ENCODE measurements at regions not wholly inside any gene's neighbourhood (a gene's known extent, or its start where the extent isn't known, plus 50 kb on each side); places are given as distances from the start of the nearest gene placed in this dataset.
A peak's percentile ranks its signal among the peaks of the same experiment; 100 is the strongest.

DNA sequence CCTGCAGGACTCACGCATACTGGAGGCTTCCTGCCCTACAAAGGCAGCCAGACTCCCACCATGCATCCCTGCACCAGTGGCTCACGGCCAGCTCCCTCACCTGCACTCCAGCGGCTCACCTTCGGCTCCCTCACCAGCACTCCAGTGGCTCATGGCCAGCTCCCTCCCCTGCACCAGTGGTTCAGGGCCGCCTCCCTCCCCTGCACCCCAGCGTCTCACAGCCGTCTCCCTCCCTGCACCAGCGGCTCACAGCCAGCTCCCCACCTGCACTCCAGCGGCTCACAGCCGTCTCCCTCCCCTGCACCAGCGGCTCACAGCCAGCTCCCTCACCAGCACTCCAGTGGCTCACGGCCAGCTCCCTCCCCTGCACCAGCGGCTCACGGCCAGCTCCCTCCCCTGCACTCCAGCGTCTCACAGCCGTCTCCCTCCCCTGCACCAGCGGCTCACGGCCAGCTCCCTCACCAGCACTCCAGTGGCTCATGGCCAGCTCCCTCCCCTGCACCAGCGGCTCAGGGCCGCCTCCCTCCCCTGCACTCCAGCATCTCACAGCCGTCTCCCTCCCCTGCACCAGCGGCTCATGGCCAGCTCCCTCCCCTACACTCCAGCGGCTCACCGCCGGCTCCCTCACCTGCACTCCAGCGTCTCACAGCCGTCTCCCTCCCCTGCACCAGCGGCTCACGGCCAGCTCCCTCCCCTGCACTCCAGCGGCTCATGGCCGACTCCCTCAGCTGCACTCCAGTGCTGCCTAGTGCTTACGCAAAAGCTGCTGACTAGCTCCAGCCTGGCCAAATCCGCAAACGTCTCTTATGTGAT, 324.5 kb downstream of the NPHP4 start:
- peaks cover 15% of the 10 kb centered on the region for H3K36me3 Mint-ChIP-seq (ENCODE audit: insufficient read depth)
- no peaks in the 10 kb centered on the region for H3K27me3 Mint-ChIP-seq
- ATAC-seq (replicated peaks; ENCODE audit: extremely low read depth, poor library complexity, severe bottlenecking) (peak; percentile 40), DNase-seq (ENCODE audit: low spot score in 2 of 2) (peak in 1 of 2 donors; percentile 21)
- H3K9me3 Mint-ChIP-seq, result no peaks in the 10 kb centered on the region
- peak overlapping the region; percentile 78 for H3K27ac Mint-ChIP-seq (ENCODE audit: low read depth)
- peak overlapping the region; percentile 79 for H3K4me3 Mint-ChIP-seq
- H3K4me1 Mint-ChIP-seq, result peaks cover 47% of the 10 kb centered on the region

DNA sequence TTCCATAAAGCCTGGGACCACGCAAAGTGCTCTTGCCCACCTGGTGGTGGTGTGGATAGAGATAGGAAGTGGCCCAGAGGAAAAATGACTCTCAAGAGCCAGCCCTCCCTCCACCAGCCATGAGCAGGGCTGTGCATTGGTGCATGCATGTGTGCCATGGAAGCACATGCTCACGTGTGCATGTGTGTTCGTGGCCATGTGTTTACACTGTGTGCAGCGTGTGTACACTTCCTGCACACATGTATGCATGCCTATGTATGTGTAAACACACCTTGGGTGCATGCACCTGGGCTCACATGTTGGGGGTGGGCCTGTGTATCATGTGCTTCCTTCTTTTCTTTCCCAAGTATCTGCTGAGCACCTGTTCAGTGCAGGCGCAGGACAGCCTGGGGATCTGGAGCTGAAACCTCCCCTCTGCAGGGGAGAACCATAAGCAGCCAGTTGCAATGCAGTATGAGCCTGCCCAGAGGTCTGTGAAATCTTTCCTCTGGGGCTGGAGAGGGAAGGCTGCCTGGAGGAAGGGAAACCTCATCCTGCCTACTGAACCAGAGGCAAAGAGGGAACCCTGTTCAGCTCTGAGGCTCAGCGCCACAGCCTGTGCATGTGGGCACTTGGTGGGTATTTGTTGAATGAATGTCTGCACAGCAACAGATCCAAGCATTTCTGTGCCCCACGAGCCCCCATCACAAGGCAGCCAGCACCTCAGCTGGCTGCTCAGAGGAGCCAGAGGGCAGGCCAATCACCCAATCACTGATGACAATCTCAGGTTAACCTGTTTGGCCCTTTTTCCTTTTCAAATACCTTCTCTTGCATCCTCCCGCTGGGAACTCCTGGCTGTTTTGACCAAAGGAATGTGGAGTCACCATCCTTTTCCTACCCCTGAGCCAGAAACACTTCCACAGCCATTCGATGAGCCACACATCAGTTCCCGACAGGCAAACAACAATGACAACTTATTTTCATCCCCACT, 327.0 kb downstream of the NPHP4 start:
- Mint-ChIP-seq H3K27me3 (peaks cover 10% of the 10 kb centered on the region), H3K4me3 (no peak overlapping the region), H3K27ac (ENCODE audit: low read depth) (no peak overlapping the region), H3K9me3 (no peaks in the 10 kb centered on the region), H3K36me3 (ENCODE audit: insufficient read depth) (peaks cover 15% of the 10 kb centered on the region), H3K4me1 (peaks cover 54% of the 10 kb centered on the region)
- DNase-seq (ENCODE audit: low spot score in 2 of 2) (no peak), ATAC-seq (replicated peaks; ENCODE audit: extremely low read depth, poor library complexity, severe bottlenecking) (no peak)

DNA sequence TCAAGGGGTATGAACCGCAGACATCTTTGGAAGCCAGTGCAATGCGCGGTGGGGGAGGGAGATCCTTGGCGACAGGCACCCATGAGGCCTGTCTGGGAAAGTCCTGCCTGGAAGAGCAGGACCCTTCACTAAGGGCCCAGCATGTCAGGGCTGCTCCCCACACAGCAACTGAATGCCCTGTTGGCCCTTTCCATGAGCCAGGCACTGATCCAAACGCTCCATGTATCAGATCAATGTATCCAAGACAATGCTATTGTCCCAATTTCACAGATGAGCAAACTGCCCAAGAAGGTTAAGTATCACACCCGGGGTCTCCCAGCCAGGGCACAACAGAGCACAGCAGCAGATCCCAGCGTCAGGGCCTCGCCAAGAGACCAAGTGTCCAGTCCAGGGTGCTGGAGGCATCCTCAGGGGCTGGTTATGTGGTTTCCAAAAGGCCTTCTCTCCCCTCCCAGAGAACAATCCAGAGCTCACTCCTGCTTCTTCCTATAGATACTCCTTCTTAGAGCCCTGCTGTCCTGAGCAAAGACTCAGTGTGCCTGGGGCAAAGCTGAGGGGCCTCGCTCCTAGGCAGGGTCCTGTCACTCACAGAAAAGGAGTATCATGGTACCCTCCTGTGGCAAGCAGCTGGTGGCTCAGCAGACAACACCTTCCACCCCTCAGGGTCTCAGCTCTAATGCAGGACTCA, 328.0 kb downstream of the NPHP4 start:
- Mint-ChIP-seq H3K36me3 (ENCODE audit: insufficient read depth) (peaks cover 13% of the 10 kb centered on the region), H3K9me3 (no peaks in the 10 kb centered on the region), H3K27me3 (peaks cover 10% of the 10 kb centered on the region), H3K27ac (ENCODE audit: low read depth) (peak overlapping the region; percentile 62), H3K4me3 (no peak overlapping the region), H3K4me1 (peaks cover 56% of the 10 kb centered on the region)
- no peak for DNase-seq (ENCODE audit: low spot score in 2 of 2)
- no peak for ATAC-seq (replicated peaks; ENCODE audit: extremely low read depth, poor library complexity, severe bottlenecking)

DNA sequence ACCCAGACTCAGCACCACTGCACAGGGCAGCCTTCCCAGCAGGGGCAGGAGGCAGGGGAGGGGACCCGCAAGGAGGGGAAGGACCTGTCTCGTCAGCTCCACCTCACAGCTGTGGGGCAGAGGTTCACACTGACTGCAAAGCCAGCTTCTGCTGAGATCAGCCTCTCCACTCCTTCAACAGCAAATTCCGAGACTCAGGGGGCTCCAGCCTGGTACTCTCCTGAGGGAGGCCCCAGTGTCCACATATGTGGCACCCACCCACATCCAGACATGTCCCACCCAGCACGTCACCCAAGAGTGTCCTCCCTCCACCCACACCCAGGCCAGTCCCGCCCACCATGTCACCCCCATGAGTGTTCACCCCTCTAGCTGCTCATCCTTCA, 329.5 kb downstream of the NPHP4 start:
- Mint-ChIP-seq H3K36me3 (ENCODE audit: insufficient read depth) (peaks cover 8% of the 10 kb centered on the region), H3K9me3 (no peaks in the 10 kb centered on the region), H3K27ac (ENCODE audit: low read depth) (no peak overlapping the region), H3K4me1 (peaks cover 42% of the 10 kb centered on the region), H3K4me3 (no peak overlapping the region), H3K27me3 (peaks cover 10% of the 10 kb centered on the region)
- DNase-seq (ENCODE audit: low spot score in 2 of 2) (no peak), ATAC-seq (replicated peaks; ENCODE audit: extremely low read depth, poor library complexity, severe bottlenecking) (no peak)

DNA sequence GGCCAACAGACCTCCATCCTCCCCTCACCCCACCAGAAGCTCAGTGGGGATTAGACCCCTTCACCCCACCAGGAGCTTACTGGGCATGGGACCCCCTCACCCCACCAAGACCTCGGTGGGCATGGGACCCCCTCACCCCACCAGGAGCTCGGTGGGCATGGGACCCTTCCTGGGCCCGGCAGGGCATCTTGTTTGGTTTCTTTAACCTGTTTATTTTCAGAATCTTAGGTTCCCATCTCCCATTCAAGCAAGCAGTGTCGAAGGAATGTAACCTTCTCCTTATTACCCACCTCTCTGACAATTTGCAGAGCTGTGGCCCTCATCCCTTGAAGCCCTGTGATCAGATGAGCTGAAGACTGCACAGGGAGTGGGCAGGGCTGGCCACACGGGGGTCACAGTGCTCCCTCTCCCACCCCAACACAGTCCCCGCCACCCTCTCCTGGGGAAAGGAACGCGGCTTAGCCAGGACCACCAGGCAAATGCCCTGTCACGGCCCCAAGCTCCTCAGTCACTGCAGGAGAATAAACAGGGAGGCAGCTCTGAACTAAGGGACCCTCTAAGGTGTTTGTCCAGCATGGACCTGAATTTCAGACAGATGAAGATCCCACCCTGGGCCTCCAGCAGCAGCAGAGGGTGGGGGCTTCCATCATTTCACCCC, 330.0 kb downstream of the NPHP4 start:
- peaks cover 10% of the 10 kb centered on the region for H3K27me3 Mint-ChIP-seq
- no peaks in the 10 kb centered on the region for H3K9me3 Mint-ChIP-seq
- ATAC-seq (replicated peaks; ENCODE audit: extremely low read depth, poor library complexity, severe bottlenecking), result no peak
- peaks cover 37% of the 10 kb centered on the region for H3K4me1 Mint-ChIP-seq
- DNase-seq (ENCODE audit: low spot score in 2 of 2), result no peak
- H3K4me3 Mint-ChIP-seq, result no peak overlapping the region
- H3K27ac Mint-ChIP-seq (ENCODE audit: low read depth), result no peak overlapping the region
- H3K36me3 Mint-ChIP-seq (ENCODE audit: insufficient read depth), result peaks cover 6% of the 10 kb centered on the region

DNA sequence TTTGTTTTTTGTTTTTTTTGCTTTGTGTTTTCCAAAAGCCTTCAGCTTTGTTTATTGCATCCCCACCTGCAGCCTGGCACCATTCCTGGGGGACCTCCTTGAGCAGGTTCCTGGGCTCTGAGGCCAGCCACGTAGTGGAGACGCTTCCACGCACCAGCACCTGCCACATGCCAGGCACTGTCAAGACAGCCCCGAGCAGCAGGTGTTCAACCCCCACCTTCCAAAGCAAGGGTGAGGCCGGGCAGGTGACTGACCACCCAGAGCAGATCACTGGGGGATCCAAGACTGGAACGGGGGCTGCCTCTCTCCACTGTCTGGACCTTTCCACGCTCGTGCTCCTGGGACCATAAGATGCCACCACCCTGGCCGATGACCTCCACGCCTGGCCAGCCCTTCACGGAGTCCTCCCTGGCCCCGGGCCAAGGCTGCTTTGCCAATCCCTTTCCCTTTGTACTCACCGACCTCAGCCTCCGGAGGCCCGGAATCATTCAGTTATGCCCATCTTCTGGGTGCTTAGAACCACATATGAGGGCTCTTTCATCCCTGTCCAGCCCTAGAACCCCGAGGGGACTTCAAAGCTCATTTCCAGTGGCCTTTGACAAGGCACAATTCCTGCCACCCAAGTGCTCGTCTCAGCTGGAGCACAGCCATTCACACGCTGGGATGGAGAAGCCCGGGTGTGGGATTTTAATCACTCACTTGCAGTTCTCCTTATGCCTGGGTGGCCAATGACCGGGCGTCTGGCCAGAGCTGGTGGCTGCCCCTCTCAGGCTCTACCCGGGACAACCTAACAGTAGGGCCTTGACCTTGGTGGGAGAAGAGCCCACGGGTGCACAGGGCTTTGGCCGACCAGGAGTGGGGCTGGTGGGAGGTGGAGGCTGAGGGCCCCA, 330.8 kb downstream of the NPHP4 start:
- DNase-seq (ENCODE audit: low spot score in 2 of 2), result no peak
- peaks cover 34% of the 10 kb centered on the region for H3K4me1 Mint-ChIP-seq
- H3K36me3 Mint-ChIP-seq (ENCODE audit: insufficient read depth), result peaks cover 4% of the 10 kb centered on the region
- H3K27ac Mint-ChIP-seq (ENCODE audit: low read depth), result no peak overlapping the region
- ATAC-seq (replicated peaks; ENCODE audit: extremely low read depth, poor library complexity, severe bottlenecking), result no peak
- peaks cover 10% of the 10 kb centered on the region for H3K27me3 Mint-ChIP-seq
- no peaks in the 10 kb centered on the region for H3K9me3 Mint-ChIP-seq
- H3K4me3 Mint-ChIP-seq, result no peak overlapping the region

DNA sequence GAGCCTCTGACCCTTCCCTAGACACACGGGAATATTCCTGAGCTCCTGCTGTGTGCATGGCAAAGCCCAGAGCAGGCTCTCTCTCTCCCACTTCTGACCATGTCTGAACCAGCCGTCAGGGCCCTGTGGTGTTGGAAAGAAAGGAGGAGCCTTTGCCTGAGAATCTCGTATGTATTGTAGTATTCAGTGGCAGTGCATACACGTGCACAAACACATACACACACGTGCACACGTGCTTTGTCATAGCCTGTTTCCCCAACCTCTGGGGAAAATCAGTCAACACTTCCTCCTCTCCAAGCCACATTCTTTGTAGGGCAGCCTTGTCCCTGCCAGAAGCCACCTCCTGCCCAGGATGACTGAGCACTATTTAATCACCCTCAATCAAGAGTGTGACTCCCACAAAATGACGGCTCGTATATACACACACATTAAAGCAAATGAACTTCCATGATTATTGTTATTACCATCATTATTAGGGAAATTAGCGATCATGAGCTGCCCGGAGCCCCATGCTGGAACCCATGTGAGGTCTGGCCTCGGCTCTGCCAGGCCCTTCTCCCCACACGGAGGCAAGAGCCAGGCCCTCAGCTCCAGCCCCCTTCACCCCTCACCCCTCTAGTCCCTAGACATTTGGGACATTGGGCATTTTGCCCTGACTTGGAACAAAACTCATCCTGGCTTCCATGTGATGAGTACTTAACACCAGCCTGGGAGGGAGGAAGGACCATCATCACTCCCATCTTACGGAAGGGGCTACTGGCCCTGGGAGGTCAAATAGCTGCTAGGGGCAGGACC, 331.9 kb downstream of the NPHP4 start:
- H3K36me3 Mint-ChIP-seq (ENCODE audit: insufficient read depth), result peaks cover 2% of the 10 kb centered on the region
- no peak overlapping the region for H3K4me3 Mint-ChIP-seq
- H3K27me3 Mint-ChIP-seq, result peaks cover 10% of the 10 kb centered on the region
- no peak overlapping the region for H3K27ac Mint-ChIP-seq (ENCODE audit: low read depth)
- H3K9me3 Mint-ChIP-seq, result no peaks in the 10 kb centered on the region
- peaks cover 23% of the 10 kb centered on the region for H3K4me1 Mint-ChIP-seq
- ATAC-seq (replicated peaks; ENCODE audit: extremely low read depth, poor library complexity, severe bottlenecking) (no peak), DNase-seq (ENCODE audit: low spot score in 2 of 2) (no peak)

DNA sequence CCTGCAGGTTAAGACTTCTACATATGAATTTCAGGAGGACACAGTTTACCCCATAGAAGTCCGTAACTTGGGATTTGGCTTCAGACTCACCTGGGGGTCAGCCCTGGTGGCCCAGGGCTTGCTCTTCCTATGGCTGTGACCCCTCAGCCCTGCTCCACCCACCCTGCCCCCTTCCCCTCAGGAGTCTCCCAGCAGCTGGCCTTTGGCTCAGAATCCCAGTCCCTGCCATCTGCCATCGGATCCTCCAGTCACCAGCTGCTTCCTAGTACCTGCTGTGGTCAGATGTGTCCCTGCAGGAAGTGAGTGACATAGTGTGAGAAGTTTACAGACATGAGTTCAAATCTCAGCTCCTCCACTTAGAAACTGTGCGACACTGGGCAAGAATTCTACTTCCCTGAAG, 332.6 kb downstream of the NPHP4 start:
- DNase-seq (ENCODE audit: low spot score in 2 of 2) (no peak), ATAC-seq (replicated peaks; ENCODE audit: extremely low read depth, poor library complexity, severe bottlenecking) (no peak)
- Mint-ChIP-seq H3K36me3 (ENCODE audit: insufficient read depth) (no peaks in the 10 kb centered on the region), H3K9me3 (no peaks in the 10 kb centered on the region), H3K4me1 (peaks cover 22% of the 10 kb centered on the region), H3K4me3 (no peak overlapping the region), H3K27me3 (peaks cover 10% of the 10 kb centered on the region), H3K27ac (ENCODE audit: low read depth) (no peak overlapping the region)

DNA sequence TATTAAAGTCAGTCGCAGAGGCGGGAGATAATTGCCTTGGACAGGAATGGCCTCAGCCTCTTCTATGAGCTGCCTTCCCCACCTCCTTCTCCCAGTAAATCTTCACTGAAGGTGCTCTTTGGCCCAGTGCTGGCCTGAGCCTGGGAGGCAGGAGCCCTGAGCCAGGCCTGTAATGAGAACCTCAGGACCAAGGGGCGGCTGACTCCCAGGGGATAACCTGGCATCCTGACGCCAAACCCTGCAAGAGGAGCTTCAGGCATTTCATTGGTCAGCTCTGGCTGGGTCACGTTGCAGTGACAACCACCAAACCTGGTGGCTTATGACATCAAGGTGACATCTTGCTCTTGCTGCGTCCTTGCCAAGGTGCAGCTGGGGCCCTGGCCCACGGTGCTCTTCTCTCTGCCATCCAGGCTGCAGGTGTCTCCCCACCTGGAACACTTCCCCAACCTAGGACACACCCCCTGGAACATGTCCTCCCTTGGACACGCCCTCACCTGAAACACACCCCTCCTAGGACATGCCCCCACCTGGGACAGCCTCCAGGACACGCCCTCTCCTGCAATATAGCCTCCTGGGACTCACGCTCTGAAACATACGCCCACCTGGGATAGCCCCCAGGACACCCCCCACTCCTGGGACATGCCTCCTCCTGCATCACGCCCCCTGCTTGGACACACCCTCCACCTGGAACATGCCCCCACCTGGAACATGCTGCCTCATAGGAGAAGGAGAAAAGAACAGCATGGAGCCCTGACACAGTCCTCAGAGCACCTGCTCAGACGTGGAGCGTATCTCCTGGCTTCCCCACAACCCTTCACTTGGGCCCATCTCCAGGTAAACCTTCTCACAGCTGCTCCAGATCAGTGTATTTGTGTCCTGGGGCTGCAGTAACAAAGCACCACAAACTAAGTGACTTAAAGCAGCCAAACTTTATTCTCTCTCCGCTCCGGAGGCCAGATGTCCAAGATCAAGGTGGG, 333.6 kb downstream of the NPHP4 start:
- no peak for DNase-seq (ENCODE audit: low spot score in 2 of 2)

More for the DNA sequence above, 333.6 kb downstream of the NPHP4 start:
- ATAC-seq (replicated peaks; ENCODE audit: extremely low read depth, poor library complexity, severe bottlenecking), result no peak
- Mint-ChIP-seq H3K9me3 (no peaks in the 10 kb centered on the region), H3K4me1 (peaks cover 14% of the 10 kb centered on the region), H3K4me3 (no peak overlapping the region), H3K36me3 (ENCODE audit: insufficient read depth) (no peaks in the 10 kb centered on the region), H3K27me3 (peaks cover 10% of the 10 kb centered on the region), H3K27ac (ENCODE audit: low read depth) (no peak overlapping the region)
